ENCODE measurements at regions not wholly inside any gene's neighbourhood (a gene's known extent, or its start where the extent isn't known, plus 50 kb on each side); places are given as distances from the start of the nearest gene placed in this dataset.

DNA sequence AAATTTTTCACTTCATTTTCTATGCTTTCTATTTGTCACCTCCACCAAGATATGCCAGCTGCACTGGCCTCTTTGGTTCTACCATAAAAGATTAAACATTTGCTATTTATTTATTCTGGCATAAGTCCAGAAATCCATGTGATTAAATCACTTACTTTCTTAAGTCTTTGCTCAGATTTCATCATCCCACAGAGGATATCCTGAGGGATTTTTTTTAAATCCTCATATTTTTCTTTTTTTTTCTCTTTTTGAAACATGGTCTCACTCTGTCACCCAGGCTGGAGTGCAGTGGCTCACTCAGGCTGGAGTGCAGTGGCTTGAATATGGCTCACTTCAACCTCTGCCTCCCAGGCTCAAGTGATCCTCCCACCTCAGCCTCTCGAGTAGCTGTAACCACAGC is 645.4 kb upstream of the ATXN7L3B start:
- Histone ChIP-seq H3K36me3 (replicated peaks) (no peaks in the 10 kb centered on the region), H3K4me3 (ENCODE audit: low read depth, low read length) (no peak overlapping the region), H3K27me3 (replicated peaks) (no peaks in the 10 kb centered on the region), H3K27ac (no peak overlapping the region)
- TF ChIP-seq, protein P1, sequence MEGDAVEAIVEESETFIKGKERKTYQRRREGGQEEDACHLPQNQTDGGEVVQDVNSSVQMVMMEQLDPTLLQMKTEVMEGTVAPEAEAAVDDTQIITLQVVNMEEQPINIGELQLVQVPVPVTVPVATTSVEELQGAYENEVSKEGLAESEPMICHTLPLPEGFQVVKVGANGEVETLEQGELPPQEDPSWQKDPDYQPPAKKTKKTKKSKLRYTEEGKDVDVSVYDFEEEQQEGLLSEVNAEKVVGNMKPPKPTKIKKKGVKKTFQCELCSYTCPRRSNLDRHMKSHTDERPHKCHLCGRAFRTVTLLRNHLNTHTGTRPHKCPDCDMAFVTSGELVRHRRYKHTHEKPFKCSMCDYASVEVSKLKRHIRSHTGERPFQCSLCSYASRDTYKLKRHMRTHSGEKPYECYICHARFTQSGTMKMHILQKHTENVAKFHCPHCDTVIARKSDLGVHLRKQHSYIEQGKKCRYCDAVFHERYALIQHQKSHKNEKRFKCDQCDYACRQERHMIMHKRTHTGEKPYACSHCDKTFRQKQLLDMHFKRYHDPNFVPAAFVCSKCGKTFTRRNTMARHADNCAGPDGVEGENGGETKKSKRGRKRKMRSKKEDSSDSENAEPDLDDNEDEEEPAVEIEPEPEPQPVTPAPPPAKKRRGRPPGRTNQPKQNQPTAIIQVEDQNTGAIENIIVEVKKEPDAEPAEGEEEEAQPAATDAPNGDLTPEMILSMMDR (IDR thresholded peaks at IDR 0.05; ENCODE audit: low read depth, low read length, missing control alignments) = no peak
- no peak for DNase-seq
- in situ Hi-C loops (cut with HindIII; ENCODE audit: low pct_ligation_motif_present, low sequenced_read_pairs) = no loop called here

DNA sequence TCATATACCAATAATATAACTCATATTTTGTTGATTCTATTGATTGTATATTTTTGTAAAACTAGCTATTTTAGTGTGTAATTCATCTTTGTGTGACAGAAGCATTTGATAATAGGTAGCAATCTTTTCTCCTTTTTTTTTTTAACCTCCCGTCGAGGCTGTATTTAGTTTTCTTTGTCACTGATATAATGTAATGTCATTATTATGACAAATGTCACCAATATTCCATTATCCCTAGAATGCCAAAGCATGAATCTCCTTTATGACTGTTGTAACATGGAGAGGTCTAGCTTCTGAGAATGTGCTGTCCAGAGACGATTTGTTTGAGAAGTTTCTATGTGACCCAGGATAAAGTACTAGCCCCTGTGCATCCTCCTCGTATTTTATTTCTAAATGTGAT is 639.0 kb upstream of the ATXN7L3B start:
- no peak overlapping the region for H3K4me3 ChIP-seq (ENCODE audit: low read depth, low read length)
- H3K36me3 ChIP-seq (replicated peaks) = no peaks in the 10 kb centered on the region
- in situ Hi-C loops (cut with HindIII; ENCODE audit: low pct_ligation_motif_present, low sequenced_read_pairs) = no loop called here
- TF ChIP-seq, protein P1 (IDR thresholded peaks at IDR 0.05; ENCODE audit: low read depth, low read length, missing control alignments) = no peak
- H3K27ac ChIP-seq = no peak overlapping the region
- no peak for DNase-seq
- no peaks in the 10 kb centered on the region for H3K27me3 ChIP-seq (replicated peaks)

DNA sequence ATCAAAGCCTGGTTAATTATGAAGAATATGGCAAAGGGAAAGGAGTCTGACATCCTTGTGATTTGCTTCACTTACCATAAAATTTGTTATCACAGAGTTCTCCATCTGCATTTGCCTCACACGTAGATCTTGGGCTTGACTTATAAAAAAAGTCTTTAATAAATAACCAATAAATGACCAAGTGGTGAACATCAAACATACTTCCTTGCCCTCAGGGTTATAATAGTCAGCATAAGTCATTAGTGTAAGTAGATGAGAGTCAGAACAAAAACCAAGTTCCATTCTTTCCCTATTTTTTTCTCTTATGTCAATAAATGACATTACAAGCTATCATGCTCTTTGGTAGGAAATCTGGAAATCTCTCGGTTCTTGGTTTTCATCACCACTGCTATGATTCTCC is 635.4 kb upstream of the ATXN7L3B start:
- no peak for DNase-seq
- Histone ChIP-seq H3K36me3 (replicated peaks) (no peaks in the 10 kb centered on the region), H3K27ac (no peak overlapping the region), H3K27me3 (replicated peaks) (no peaks in the 10 kb centered on the region), H3K4me3 (ENCODE audit: low read depth, low read length) (no peak overlapping the region)
- in situ Hi-C loops (cut with HindIII; ENCODE audit: low pct_ligation_motif_present, low sequenced_read_pairs) = no loop called here
- TF ChIP-seq, protein P1 (IDR thresholded peaks at IDR 0.05; ENCODE audit: low read depth, low read length, missing control alignments) = no peak

DNA sequence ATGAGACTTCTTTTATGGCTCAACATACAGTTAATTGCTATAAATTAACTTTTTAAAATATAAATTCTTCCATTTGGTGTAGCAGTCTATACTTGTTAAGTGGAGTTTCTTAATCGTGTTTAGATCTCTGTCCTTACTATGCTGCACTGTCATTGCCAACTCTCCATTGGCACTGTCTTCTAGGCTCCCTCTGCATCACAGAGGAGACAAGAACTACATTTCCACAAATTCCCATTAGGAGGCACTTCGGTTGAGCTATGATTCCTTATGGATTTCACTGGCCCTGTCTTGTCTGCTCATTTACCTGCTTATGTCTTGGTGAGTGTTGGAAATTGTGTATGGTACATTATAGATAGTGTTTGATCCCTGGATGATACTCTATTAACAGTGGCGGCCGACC is 630.9 kb upstream of the ATXN7L3B start:
- no peak for DNase-seq
- H3K27me3 ChIP-seq (replicated peaks) = no peaks in the 10 kb centered on the region
- H3K4me3 ChIP-seq (ENCODE audit: low read depth, low read length) = no peak overlapping the region
- TF ChIP-seq, protein P1 (IDR thresholded peaks at IDR 0.05; ENCODE audit: low read depth, low read length, missing control alignments) = no peak
- H3K27ac ChIP-seq = no peak overlapping the region
- no peaks in the 10 kb centered on the region for H3K36me3 ChIP-seq (replicated peaks)
- in situ Hi-C loops (cut with HindIII; ENCODE audit: low pct_ligation_motif_present, low sequenced_read_pairs) = no loop called here

DNA sequence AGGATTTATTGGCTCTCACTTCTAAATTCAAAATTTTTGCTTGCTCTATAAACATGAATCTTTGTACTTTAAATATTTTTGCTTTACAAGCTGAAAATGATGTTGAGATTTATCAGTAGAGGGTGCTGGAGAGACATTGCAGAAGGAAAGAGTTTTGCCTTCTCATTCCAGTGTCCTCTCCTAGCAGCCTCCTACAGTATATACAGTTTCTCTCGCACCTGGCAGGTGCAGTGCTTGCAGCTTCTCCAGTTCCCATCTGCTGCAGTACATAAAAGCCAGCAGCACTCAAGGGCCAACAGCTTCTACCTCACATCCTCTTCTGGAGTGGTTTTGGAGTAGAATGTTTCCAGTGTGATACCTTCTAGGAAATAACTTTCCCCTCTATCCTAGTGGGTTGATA is 601.8 kb upstream of the ATXN7L3B start:
- no peak overlapping the region for H3K27ac ChIP-seq
- in situ Hi-C loops (cut with HindIII; ENCODE audit: low pct_ligation_motif_present, low sequenced_read_pairs) = no loop called here
- no peak overlapping the region for H3K4me3 ChIP-seq (ENCODE audit: low read depth, low read length)
- no peaks in the 10 kb centered on the region for H3K36me3 ChIP-seq (replicated peaks)
- no peaks in the 10 kb centered on the region for H3K27me3 ChIP-seq (replicated peaks)
- TF ChIP-seq, protein P1 (IDR thresholded peaks at IDR 0.05; ENCODE audit: low read depth, low read length, missing control alignments) = peak; percentile 49
- no peak for DNase-seq

DNA sequence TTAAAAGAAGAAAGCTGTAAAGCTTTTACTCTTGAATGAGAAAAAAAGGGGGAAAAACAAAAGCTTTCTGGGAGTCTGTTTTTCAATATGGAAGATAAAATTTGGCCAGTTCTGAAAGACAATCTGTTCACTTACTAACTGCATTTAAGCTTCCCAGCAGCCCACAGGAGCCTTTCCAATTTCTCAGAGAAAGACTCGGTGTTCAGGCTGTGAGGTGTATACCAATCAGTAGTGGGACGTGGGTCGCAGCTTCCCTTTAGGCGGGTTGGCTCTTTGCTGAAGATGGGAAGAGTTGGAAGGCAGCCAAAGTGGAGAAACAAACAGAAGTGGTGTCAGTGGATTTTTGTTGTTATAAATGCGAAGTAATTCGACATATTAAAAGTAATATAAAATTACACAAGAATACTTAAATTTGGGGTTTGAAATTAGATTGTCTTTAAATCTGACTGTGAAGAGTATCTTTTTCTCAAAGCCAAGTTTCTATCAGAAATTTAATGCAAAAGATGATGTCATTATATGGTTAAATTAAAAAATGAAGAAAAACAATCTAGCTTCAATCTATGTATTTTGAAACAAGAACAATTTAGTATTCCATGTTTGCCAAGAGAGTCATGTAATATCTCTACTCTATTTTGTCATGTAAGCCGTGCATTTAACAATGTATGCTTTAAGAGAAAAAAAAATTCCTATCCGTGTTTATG is 590.2 kb upstream of the ATXN7L3B start:
- no peak for DNase-seq
- Histone ChIP-seq H3K4me3 (ENCODE audit: low read depth, low read length) (no peak overlapping the region), H3K27ac (no peak overlapping the region), H3K36me3 (replicated peaks) (no peaks in the 10 kb centered on the region), H3K27me3 (replicated peaks) (no peaks in the 10 kb centered on the region)
- in situ Hi-C loops (cut with HindIII; ENCODE audit: low pct_ligation_motif_present, low sequenced_read_pairs) = no loop called here
- TF ChIP-seq, protein P1 (IDR thresholded peaks at IDR 0.05; ENCODE audit: low read depth, low read length, missing control alignments) = no peak

Data from brain microvascular endothelial cell (primary cell).